ENCODE measurements at regions not wholly inside any gene's neighbourhood (a gene's known extent, or its start where the extent isn't known, plus 50 kb on each side); places are given as distances from the start of the nearest gene placed in this dataset.

- DNase-seq (ENCODE audit: low spot score), result no peak
These were observed 64.0 kb upstream of the SOX9 start for GRCh38 chr17:72056727-72057290.

GRCh38 chr17:72060084-72060483, 60.7 kb upstream of the SOX9 start:
- DNase-seq (ENCODE audit: low spot score), result no peak

GRCh38 chr17:72063262-72063661, 57.6 kb upstream of the SOX9 start:
- DNase-seq (ENCODE audit: low spot score), result no peak

GRCh38 chr17:72063756-72064450, 56.9 kb upstream of the SOX9 start:
- no peak for DNase-seq (ENCODE audit: low spot score)

GRCh38 chr17:72064606-72065193, 56.1 kb upstream of the SOX9 start:
- no peak for DNase-seq (ENCODE audit: low spot score)

GRCh38 chr17:72065556-72065955, 55.3 kb upstream of the SOX9 start:
- DNase-seq (ENCODE audit: low spot score), result no peak

GRCh38 chr17:72068643-72069042, 52.2 kb upstream of the SOX9 start:
- no peak for DNase-seq (ENCODE audit: low spot score)

GRCh38 chr17:72069586-72070202, 51.1 kb upstream of the SOX9 start:
- no peak for DNase-seq (ENCODE audit: low spot score)

Data from A172 (cell line).